Neural cell (in vitro differentiated cells): ENCODE measurements at regions not wholly inside any gene's neighbourhood (a gene's known extent, or its start where the extent isn't known, plus 50 kb on each side); places are given as distances from the start of the nearest gene placed in this dataset.

Experiments
- H2AFZ ChIP-seq: fragments of 200-600, 300-800 bp; sonication (generic), shearing (Covaris generic); 2 replicates; pipeline ENCODE4 v1.6.0; 2014; ENCODE audit warnings: low read depth, mild to moderate bottlenecking, antibody characterized with exemption, low read length, moderate library complexity
- H3F3A ChIP-seq: fragments of 200-600 bp; shearing (Covaris generic); 2 replicates; pipeline ENCODE4 v1.6.1; 2016; ENCODE audit warnings: mild to moderate bottlenecking, moderate library complexity, mixed read lengths, antibody characterized with exemption, low read length; ENCODE audit not compliant: insufficient read depth, poor library complexity, severe bottlenecking
- H3K27ac ChIP-seq: fragments of 200-600, 300-800 bp; sonication (generic), shearing (Covaris generic); 2 replicates; pipeline ENCODE4 v1.5.1; 2014; ENCODE audit warnings: mild to moderate bottlenecking, low read length, moderate library complexity
- H3K27me3 ChIP-seq: fragments of 300-800, 200-600 bp; sonication (generic), shearing (Covaris generic); 2 replicates; pipeline ENCODE4 v1.6.0; 2014; ENCODE audit warnings: mild to moderate bottlenecking, low read depth, low read length, moderate library complexity; ENCODE audit not compliant: insufficient read depth
- H3K36me3 ChIP-seq: fragments of 300-800, 200-600 bp; sonication (generic), shearing (Covaris generic); 2 replicates; pipeline ENCODE4 v1.5.1; 2014; ENCODE audit warnings: mild to moderate bottlenecking, antibody characterized with exemption, low read length, moderate library complexity; ENCODE audit not compliant: insufficient read depth
- H3K4me2 ChIP-seq: fragments of 300-800, 200-600 bp; sonication (generic), shearing (Covaris generic); 2 replicates; pipeline ENCODE4 v1.6.0; 2014; ENCODE audit warnings: mild to moderate bottlenecking, low read length
- H3K4me3 ChIP-seq: fragments of 300-800, 200-600 bp; sonication (generic), shearing (Covaris generic); 2 replicates; pipeline ENCODE4 v1.5.1; 2014; ENCODE audit warnings: mild to moderate bottlenecking, low read length, moderate library complexity
- H3K79me2 ChIP-seq: fragments of 200-600 bp; shearing (Covaris generic); replicated peaks from 2 replicates; pipeline ENCODE4 v1.6.0; 2014; ENCODE audit warnings: mild to moderate bottlenecking, low read length, moderate library complexity; ENCODE audit not compliant: insufficient read depth
- H3K9ac ChIP-seq: fragments of 300-800, 200-600 bp; sonication (generic), shearing (Covaris generic); 2 replicates; pipeline ENCODE4 v1.6.1; 2016; ENCODE audit warnings: mild to moderate bottlenecking, low read length, mixed read lengths
- H3K9me2 ChIP-seq: fragments of 200-600 bp; shearing (Covaris generic); 2 replicates; pipeline ENCODE4 v1.6.1; 2016; ENCODE audit warnings: mild to moderate bottlenecking, low read length, mixed read lengths; ENCODE audit not compliant: insufficient read depth
- H3K9me3 ChIP-seq: fragments of 200-600, 300-800 bp; sonication (generic), shearing (Covaris generic); 2 replicates; pipeline ENCODE4 v1.6.1; 2016; ENCODE audit warnings: mild to moderate bottlenecking, mixed run types, low read length, moderate library complexity, mixed read lengths
- H4K20me1 ChIP-seq: fragments of 200-600 bp; shearing (Covaris generic); 2 replicates; pipeline ENCODE4 v1.6.1; 2016; ENCODE audit warnings: mild to moderate bottlenecking, mixed run types; ENCODE audit not compliant: insufficient read depth
- EP300 ChIP-seq: fragments of 450-650 bp; conservative IDR thresholded peaks from 2 replicates; pipeline ENCODE4 v1.6.1; 2014; ENCODE audit warnings: antibody characterized with exemption, mild to moderate bottlenecking, moderate library complexity; ENCODE audit not compliant: poor library complexity, severe bottlenecking
- EZH2 ChIP-seq: fragments of 200-600, 300-800 bp; shearing (Covaris generic), sonication (generic); IDR thresholded peaks from 2 replicates; pipeline ENCODE4 v1.6.1; 2014; ENCODE audit warnings: antibody characterized with exemption, low read length, borderline replicate concordance, mild to moderate bottlenecking; ENCODE audit not compliant: insufficient read depth, poor library complexity, severe bottlenecking
- MXI1 ChIP-seq: fragments of 450-650 bp; conservative IDR thresholded peaks from 2 replicates; pipeline ENCODE4 v1.6.1; 2014; ENCODE audit warnings: antibody characterized with exemption, mild to moderate bottlenecking; ENCODE audit not compliant: poor library complexity, severe bottlenecking
- POLR2AphosphoS5 ChIP-seq: IDR thresholded peaks from 2 replicates; pipeline ENCODE4 v1.6.1; 2012
- RAD21 ChIP-seq: fragments of 450-650 bp; conservative IDR thresholded peaks from 2 replicates; pipeline ENCODE4 v1.6.1; 2014; ENCODE audit warnings: antibody characterized with exemption, mild to moderate bottlenecking, moderate library complexity
- SMC3 ChIP-seq: fragments of 450-650 bp; conservative IDR thresholded peaks from 2 replicates; pipeline ENCODE4 v1.6.1; 2014; ENCODE audit warnings: antibody characterized with exemption, mild to moderate bottlenecking, moderate library complexity; ENCODE audit not compliant: poor library complexity
- TAF1 ChIP-seq: IDR thresholded peaks from 2 replicates; pipeline ENCODE4 v1.6.1; 2012; ENCODE audit warnings: low read depth
- TF ChIP-seq, protein P1 (sequence below): fragments of 450-650 bp; IDR thresholded peaks from 2 replicates; pipeline ENCODE4 v1.5.1; 2014; ENCODE audit warnings: antibody characterized with exemption, mild to moderate bottlenecking, moderate library complexity; ENCODE audit not compliant: poor library complexity, severe bottlenecking
- TF ChIP-seq, protein P2 (sequence below): IDR thresholded peaks from 2 replicates; pipeline ENCODE4 v1.6.1; 2012; ENCODE audit warnings: borderline replicate concordance

DNA sequence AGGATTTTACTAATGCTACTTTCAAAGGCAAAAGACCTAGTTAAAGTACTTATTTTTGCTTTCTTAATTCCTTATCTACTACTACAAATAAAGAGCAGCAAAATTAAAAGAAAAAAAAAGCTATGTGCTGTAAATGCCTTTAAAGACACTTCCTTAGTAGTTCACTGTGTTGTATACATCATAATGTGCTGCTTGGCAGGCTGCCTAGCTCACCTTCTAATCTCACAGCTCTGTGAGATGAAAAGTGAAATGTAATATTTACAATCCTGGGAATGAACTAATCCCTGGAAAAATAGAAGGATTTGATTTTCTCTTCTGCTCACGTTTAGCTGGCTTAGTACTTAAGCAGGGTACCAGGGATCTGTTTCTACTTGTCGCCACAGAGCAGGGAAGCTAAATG is 184.4 kb upstream of the ALG10B start:
- H3K4me2 ChIP-seq = no peak overlapping the region
- no peaks in the 10 kb centered on the region for H3K79me2 ChIP-seq
- H3K9me3 ChIP-seq = no peaks in the 10 kb centered on the region
- H4K20me1 ChIP-seq = no peaks in the 10 kb centered on the region
- no peaks in the 10 kb centered on the region for H3K27me3 ChIP-seq
- H3K4me3 ChIP-seq = no peak overlapping the region
- H3K36me3 ChIP-seq = no peaks in the 10 kb centered on the region
- TF ChIP-seq POLR2AphosphoS5 (no peak), EZH2 (no peak), RAD21 (no peak), MXI1 (no peak), TAF1 (no peak), EP300 (no peak), SMC3 (no peak)
- TF ChIP-seq, protein P1, sequence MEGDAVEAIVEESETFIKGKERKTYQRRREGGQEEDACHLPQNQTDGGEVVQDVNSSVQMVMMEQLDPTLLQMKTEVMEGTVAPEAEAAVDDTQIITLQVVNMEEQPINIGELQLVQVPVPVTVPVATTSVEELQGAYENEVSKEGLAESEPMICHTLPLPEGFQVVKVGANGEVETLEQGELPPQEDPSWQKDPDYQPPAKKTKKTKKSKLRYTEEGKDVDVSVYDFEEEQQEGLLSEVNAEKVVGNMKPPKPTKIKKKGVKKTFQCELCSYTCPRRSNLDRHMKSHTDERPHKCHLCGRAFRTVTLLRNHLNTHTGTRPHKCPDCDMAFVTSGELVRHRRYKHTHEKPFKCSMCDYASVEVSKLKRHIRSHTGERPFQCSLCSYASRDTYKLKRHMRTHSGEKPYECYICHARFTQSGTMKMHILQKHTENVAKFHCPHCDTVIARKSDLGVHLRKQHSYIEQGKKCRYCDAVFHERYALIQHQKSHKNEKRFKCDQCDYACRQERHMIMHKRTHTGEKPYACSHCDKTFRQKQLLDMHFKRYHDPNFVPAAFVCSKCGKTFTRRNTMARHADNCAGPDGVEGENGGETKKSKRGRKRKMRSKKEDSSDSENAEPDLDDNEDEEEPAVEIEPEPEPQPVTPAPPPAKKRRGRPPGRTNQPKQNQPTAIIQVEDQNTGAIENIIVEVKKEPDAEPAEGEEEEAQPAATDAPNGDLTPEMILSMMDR = no peak
- TF ChIP-seq, protein P2, sequence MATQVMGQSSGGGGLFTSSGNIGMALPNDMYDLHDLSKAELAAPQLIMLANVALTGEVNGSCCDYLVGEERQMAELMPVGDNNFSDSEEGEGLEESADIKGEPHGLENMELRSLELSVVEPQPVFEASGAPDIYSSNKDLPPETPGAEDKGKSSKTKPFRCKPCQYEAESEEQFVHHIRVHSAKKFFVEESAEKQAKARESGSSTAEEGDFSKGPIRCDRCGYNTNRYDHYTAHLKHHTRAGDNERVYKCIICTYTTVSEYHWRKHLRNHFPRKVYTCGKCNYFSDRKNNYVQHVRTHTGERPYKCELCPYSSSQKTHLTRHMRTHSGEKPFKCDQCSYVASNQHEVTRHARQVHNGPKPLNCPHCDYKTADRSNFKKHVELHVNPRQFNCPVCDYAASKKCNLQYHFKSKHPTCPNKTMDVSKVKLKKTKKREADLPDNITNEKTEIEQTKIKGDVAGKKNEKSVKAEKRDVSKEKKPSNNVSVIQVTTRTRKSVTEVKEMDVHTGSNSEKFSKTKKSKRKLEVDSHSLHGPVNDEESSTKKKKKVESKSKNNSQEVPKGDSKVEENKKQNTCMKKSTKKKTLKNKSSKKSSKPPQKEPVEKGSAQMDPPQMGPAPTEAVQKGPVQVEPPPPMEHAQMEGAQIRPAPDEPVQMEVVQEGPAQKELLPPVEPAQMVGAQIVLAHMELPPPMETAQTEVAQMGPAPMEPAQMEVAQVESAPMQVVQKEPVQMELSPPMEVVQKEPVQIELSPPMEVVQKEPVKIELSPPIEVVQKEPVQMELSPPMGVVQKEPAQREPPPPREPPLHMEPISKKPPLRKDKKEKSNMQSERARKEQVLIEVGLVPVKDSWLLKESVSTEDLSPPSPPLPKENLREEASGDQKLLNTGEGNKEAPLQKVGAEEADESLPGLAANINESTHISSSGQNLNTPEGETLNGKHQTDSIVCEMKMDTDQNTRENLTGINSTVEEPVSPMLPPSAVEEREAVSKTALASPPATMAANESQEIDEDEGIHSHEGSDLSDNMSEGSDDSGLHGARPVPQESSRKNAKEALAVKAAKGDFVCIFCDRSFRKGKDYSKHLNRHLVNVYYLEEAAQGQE = no peak
- no peak overlapping the region for H3K9ac ChIP-seq
- no peak overlapping the region for H2AFZ ChIP-seq
- H3K27ac ChIP-seq = no peak overlapping the region
- H3F3A ChIP-seq = no peaks in the 10 kb centered on the region
- H3K9me2 ChIP-seq = no peaks in the 10 kb centered on the region

DNA sequence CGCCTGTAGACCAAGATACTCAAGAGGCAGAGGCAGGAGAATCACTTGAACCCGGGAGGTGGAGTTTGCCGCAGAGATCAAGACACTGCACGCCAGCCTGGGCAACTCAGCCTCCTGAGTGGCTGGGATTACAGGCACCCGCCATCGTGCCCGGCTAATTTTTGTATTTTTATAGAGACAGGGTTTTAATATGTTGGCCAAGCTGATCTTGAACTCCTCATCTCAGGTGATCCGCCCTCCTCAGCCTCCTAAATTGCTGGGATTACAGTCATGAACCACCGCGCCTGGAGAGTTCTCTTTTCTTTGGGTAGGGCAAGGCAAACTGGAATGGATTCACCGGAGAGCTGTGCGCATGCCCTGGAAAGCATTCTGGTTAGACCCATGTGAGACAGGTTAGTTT is 179.3 kb upstream of the ALG10B start:
- H3K4me3 ChIP-seq = no peak overlapping the region
- H2AFZ ChIP-seq = no peak overlapping the region
- no peak overlapping the region for H3K4me2 ChIP-seq
- no peaks in the 10 kb centered on the region for H3K9me2 ChIP-seq
- H3K36me3 ChIP-seq = no peaks in the 10 kb centered on the region
- H3K9ac ChIP-seq = no peak overlapping the region
- H3K79me2 ChIP-seq = no peaks in the 10 kb centered on the region
- TF ChIP-seq MXI1 = no peak
- no peak for TF ChIP-seq EP300
- TF ChIP-seq RAD21 = no peak
- TF ChIP-seq, protein P2 = no peak
- TF ChIP-seq TAF1 = no peak
- H3K27ac ChIP-seq = no peak overlapping the region
- H3K9me3 ChIP-seq = peaks cover 6% of the 10 kb centered on the region
- no peaks in the 10 kb centered on the region for H3F3A ChIP-seq
- H3K27me3 ChIP-seq = no peaks in the 10 kb centered on the region
- no peaks in the 10 kb centered on the region for H4K20me1 ChIP-seq
